ENCODE measurements at regions not wholly inside any gene's neighbourhood (a gene's known extent, or its start where the extent isn't known, plus 50 kb on each side); places are given as distances from the start of the nearest gene placed in this dataset.

GRCh38 chrX:39787999-39788398 is 309.8 kb downstream of the BCOR start (continued):
- no peak for TF ChIP-seq USF2 (IDR thresholded peaks at IDR 0.05; ENCODE audit: borderline replicate concordance, low read depth, low read length)
- no peak for TF ChIP-seq RXRA (IDR thresholded peaks at IDR 0.05; ENCODE audit: borderline replicate concordance, low read depth)

- Histone ChIP-seq H3K9ac (no peak overlapping the region), H3K27ac (ENCODE audit: low read depth in 2 of 2, low read length in 1 of 2) (no peak overlapping the region), H3K9me3 (no peaks in the 10 kb centered on the region), H3K9me2 (no peaks in the 10 kb centered on the region), H2AFZ (ENCODE audit: low read depth) (no peak overlapping the region), H3K36me3 (replicated peaks in 1 of 2; ENCODE audit: control insufficient read depth in 1 of 2, insufficient read depth in 2 of 2, low read length in 1 of 2) (no peaks in the 10 kb centered on the region), H3F3A (replicated peaks; ENCODE audit: insufficient read depth) (no peaks in the 10 kb centered on the region), H4K20me1 (ENCODE audit: insufficient read depth) (no peaks in the 10 kb centered on the region), H3K27me3 (ENCODE audit: insufficient read depth) (peaks cover 3% of the 10 kb centered on the region; the same call in 1 of the 2 replicates), H3K4me1 (ENCODE audit: control insufficient read depth in 1 of 2, insufficient read depth in 2 of 2, low read depth in 1 of 2, low read length in 1 of 2) (no peaks in the 10 kb centered on the region), H3K4me3 (ENCODE audit: low read depth in 2 of 2, low read length in 1 of 2) (no peak overlapping the region), H3K4me2 (no peak overlapping the region), H3K79me2 (ENCODE audit: insufficient read depth) (no peaks in the 10 kb centered on the region)
- ChIA-PET CTCF (no interaction called here), POLR2A (no interaction called here)
- 38% methylated on average over 6 of the region's 6 CpGs for WGBS (ENCODE audit: low lambda C conversion rate)
- DNase-seq: no peak
- no peak for TF ChIP-seq TCF12 (IDR thresholded peaks at IDR 0.05)
- TF ChIP-seq JUND (IDR thresholded peaks at IDR 0.05): no peak
- no peak for TF ChIP-seq EZH2phosphoT487 (IDR thresholded peaks at IDR 0.05; ENCODE audit: borderline replicate concordance, low read depth)
- TF ChIP-seq PBX3 (IDR thresholded peaks at IDR 0.05): no peak
- no peak for TF ChIP-seq SIN3A (IDR thresholded peaks at IDR 0.05; ENCODE audit: borderline replicate concordance, low read depth, low read length)
These were observed 309.2 kb downstream of the BCOR start for GRCh38 chrX:39788521-39788920.

- H3K9me2 ChIP-seq: no peaks in the 10 kb centered on the region
- H2AFZ ChIP-seq (ENCODE audit: low read depth): no peak overlapping the region
- ChIA-PET POLR2A (no interaction called here), CTCF (no interaction called here)
- H3K9me3 ChIP-seq: no peaks in the 10 kb centered on the region
- peaks cover 3% of the 10 kb centered on the region; the same call in 1 of the 2 replicates for H3K27me3 ChIP-seq (ENCODE audit: insufficient read depth)
- TF ChIP-seq NFIC (IDR thresholded peaks at IDR 0.05; ENCODE audit: borderline replicate concordance) (no peak), TEAD4 (IDR thresholded peaks at IDR 0.05; ENCODE audit: borderline replicate concordance, insufficient read depth) (no peak), USF1 (IDR thresholded peaks at IDR 0.05; ENCODE audit: borderline replicate concordance, low read depth) (no peak), FOSL2 (IDR thresholded peaks at IDR 0.05; ENCODE audit: borderline replicate concordance, low read depth) (no peak), FOXM1 (IDR thresholded peaks at IDR 0.05; ENCODE audit: low read depth) (no peak), GABPA (IDR thresholded peaks at IDR 0.05; ENCODE audit: low read depth) (no peak), NRF1 (IDR thresholded peaks at IDR 0.05; ENCODE audit: low read depth, low read length) (no peak)
- 27% methylated on average over 6 of the region's 6 CpGs for WGBS (ENCODE audit: low lambda C conversion rate)
- H3K79me2 ChIP-seq (ENCODE audit: insufficient read depth): no peaks in the 10 kb centered on the region
- H3K27ac ChIP-seq (ENCODE audit: low read depth in 2 of 2, low read length in 1 of 2): no peak overlapping the region
- no peak overlapping the region for H3K4me3 ChIP-seq (ENCODE audit: low read depth in 2 of 2, low read length in 1 of 2)
- no peak overlapping the region for H3K4me2 ChIP-seq
- H3K36me3 ChIP-seq (replicated peaks in 1 of 2; ENCODE audit: control insufficient read depth in 1 of 2, insufficient read depth in 2 of 2, low read length in 1 of 2): no peaks in the 10 kb centered on the region
- no peaks in the 10 kb centered on the region for H3F3A ChIP-seq (replicated peaks; ENCODE audit: insufficient read depth)
- H3K4me1 ChIP-seq (ENCODE audit: control insufficient read depth in 1 of 2, insufficient read depth in 2 of 2, low read depth in 1 of 2, low read length in 1 of 2): no peaks in the 10 kb centered on the region
- no peaks in the 10 kb centered on the region for H4K20me1 ChIP-seq (ENCODE audit: insufficient read depth)
- DNase-seq: no peak
- H3K9ac ChIP-seq: no peak overlapping the region
These were observed 306.1 kb downstream of the BCOR start for GRCh38 chrX:39791691-39792090.
